SK-N-MC (cell line): ENCODE measurements at regions not wholly inside any gene's neighbourhood (a gene's known extent, or its start where the extent isn't known, plus 50 kb on each side); places are given as distances from the start of the nearest gene placed in this dataset.

Experiments
- EZH2 ChIP-seq: fragments of 200-600 bp; sonication (generic); IDR thresholded peaks from one replicate; pipeline ENCODE4 v1.6.1; 2017; ENCODE audit warnings: antibody characterized with exemption
- POLR2AphosphoS5 ChIP-seq: IDR thresholded peaks from 2 replicates; pipeline ENCODE4 v1.6.1; 2012; ENCODE audit warnings: mild to moderate bottlenecking, low read depth, low read length, borderline replicate concordance

GRCh38 chr1:67558449-67559193 lies 126.4 kb upstream of the GADD45A start:
- TF ChIP-seq EZH2 (no peak), POLR2AphosphoS5 (no peak)
